ENCODE measurements at regions not wholly inside any gene's neighbourhood (a gene's known extent, or its start where the extent isn't known, plus 50 kb on each side); places are given as distances from the start of the nearest gene placed in this dataset.
A peak's percentile ranks its signal among the peaks of the same experiment; 100 is the strongest.

DNA sequence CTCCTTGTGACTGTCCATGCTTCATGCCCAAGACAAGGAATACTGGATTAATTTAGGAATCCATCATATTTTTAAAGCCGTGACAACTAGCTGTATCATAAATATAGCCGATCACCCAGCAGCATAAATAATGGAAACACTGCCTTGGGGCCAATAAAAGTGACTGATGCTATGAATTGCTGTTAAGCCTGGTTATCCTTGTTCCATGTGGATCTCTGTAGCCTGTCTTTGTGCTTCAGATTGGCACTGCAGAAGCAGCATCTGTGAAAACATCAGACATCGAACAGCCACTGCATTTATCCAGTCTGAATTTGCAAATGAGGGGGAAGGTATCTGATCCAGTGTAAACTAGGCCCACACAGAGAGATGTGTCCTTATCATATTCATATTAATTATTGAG, 1181.8 kb downstream of the SORCS1 start:
- DNase-seq (ENCODE audit: low read depth): no peak

GRCh38 chr10:105981679-105982078, 1182.8 kb downstream of the SORCS1 start:
- DNase-seq (ENCODE audit: low read depth): no peak

DNA sequence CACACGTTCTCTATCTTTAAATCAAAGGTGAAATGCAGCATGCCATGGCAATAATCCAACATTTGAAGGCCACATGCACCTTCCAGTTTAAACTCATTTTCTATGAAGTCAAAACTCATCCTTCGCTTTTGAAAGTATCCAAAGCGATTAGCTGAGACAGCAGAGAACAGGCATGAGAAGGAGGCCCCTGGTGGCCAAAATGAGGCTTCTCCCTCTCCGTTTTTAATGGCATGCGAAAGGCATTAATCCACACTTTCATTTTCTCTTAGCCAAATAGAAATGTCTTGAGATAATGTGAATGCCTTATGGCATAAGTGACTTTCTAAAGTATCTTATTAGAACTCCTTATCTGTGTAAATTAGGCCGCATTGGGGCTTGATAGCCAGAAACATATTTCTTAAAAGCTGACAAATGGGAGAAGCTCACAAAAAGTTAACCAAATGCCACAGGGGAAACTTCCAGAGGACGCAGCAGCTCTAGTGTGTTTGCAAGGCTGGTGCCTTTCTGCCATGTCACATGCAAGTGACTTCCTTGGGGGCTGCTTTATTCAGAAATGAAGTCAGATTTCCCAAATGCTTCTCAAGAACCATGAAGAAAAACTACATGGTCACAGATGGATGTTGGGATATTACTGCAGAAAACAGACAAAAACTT, 1189.6 kb downstream of the SORCS1 start:
- DNase-seq (ENCODE audit: low read depth): peak; percentile 10

DNA sequence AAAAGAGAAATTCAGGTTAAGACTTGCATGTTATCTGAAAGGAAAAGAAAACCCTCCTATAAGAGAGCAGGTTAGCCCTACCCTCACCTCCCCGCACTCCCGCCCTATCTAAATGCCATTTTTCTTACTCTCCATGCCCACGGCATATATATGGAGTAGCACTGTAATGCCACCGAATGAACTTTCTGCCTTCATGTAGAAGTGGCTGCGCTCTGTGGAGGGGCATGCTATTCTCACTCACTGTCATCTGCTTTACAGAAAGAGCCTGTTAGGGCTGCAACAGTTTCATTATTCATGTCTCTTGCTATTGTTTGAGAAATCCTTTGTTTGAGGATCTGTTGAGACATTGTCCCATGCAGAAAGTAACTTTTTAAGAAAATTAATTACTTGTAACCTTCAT, 1190.6 kb downstream of the SORCS1 start:
- no peak for DNase-seq (ENCODE audit: low read depth)

DNA sequence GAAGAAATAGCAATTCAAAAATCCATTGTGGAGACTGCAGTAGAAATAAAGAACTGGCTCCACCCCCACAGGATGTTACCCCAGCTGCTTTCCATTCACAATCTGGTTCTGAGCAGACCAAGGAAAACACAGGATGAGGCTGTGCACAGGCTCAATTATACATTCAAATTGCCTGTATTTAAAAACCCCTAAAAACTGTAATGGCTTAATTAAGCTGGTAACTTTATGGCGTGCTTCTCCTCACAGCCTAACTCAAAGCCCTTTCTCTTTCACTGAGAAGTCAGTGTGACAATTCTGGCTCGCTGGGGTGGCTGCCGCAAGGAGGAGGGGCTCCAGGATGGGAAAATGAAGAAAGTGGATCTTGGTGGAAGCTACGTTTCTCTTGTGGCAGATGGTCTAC, 1191.1 kb downstream of the SORCS1 start:
- no peak for DNase-seq (ENCODE audit: low read depth)

GRCh38 chr10:105971460-105971859, 1193.0 kb downstream of the SORCS1 start:
- no peak for DNase-seq (ENCODE audit: low read depth)

- DNase-seq (ENCODE audit: low read depth): no peak
Observed at GRCh38 chr10:105969884-105970377, 1194.6 kb downstream of the SORCS1 start.

- DNase-seq (ENCODE audit: low read depth): no peak
Observed at GRCh38 chr10:105968666-105969065, 1195.8 kb downstream of the SORCS1 start.

GRCh38 chr10:105967256-105967655, 1197.2 kb downstream of the SORCS1 start:
- DNase-seq (ENCODE audit: low read depth): no peak

DNA sequence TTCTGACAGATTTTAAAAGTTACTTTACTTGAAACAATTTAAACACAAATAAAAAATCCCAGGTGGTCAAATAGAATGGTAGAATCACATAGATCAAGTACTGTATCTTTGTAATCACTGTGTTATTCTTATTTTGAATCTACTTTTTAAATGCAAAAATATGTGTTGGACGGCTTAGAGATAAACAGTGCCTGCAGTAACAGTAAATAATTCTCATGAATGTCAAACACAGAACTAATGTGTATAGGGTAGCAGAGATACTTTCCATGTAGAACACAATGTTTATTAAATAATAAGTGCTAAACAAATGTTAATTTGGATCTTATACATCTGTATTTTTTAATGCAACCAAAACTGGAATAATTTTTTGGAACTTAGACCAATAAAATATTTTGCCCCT, 1199.4 kb downstream of the SORCS1 start:
- no peak for DNase-seq (ENCODE audit: low read depth)

- DNase-seq (ENCODE audit: low read depth): no peak
Observed at GRCh38 chr10:105964009-105964408, 1200.5 kb downstream of the SORCS1 start.

DNA sequence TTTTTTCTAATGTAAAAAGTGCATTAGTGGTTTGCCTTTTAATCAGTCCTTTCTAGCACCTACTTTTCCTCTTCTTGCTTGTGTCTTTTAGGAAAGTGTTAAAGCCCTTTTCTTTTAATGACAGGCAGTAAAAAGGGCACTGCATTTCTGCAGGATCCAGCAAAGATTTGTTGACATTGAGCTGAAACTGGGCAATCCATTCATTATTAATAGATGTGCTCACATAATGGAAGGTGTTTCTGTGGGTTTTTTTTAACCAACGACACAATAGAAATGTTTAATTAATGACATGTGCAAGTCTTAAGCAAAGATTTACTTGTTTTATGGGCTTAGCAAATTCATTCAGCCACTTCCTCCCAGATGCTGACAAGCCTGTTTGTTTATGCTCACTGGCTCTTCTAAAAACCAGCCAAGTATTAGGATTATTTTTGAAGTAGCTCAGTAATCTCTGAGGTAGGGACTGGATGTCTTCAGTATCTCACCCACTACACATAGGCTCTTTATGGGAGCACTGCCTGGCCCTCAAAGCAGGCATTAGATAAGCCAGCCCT, 1201.1 kb downstream of the SORCS1 start:
- no peak for DNase-seq (ENCODE audit: low read depth)

DNA sequence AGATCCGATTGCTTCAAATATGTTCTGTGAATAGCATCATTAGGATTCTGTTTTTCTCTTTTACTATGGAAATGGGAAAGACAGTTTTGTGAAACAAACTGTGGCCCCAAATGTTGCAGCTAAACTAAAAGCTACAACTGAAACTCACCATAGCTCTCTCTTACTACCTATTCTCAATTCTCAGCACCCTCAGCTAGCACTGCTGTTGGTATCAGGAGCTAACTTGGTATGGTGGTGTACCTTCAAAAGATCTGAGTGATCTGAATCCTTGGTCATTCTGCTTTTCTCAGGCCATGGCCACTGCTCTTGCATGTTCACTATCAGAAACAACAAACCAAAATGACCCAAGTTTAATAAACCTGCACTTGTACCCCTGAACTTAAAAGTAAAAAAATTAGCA, 1208.0 kb downstream of the SORCS1 start:
- no peak for DNase-seq (ENCODE audit: low read depth)

DNA sequence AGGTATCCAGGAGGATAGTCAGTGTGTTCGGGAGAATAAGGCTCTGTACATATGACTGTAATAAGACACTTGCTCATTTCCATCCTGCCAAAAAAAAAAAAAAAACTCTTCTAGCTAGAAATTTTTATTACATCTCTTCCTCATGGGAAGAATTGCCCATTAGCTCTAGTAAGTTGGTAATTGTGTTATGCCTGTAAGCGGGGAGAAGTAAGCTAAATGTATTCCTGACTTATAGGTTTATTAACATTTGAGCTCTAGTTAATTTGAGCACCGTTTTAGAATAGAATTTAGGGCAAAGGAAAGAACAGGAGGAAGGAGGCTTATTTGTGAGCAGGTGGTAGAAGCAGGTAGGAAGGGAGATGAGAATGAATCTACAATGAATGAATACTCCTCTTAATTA, 1210.6 kb downstream of the SORCS1 start:
- DNase-seq (ENCODE audit: low read depth): no peak

GRCh38 chr10:105953056-105953455, 1211.5 kb downstream of the SORCS1 start:
- DNase-seq (ENCODE audit: low read depth): no peak

DNA sequence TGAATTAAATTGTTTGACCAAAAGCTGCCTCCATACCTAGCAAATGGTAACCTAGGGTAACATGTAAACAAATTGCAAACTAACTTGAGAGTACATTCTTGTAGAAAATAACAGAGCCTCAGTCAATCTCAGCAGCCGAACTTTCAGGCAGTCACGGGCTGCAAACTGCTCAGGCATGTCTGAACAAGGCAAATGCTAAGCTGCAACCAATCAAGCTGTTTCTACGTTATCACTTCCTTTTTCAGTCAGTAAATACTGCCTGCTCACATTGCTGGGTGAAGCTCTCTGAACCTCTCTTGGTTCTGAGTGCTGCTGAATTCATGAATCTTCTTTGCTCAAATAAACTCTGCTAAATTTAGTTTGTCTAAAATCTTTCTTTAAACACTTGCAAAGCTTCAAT, 1212.4 kb downstream of the SORCS1 start:
- peak; percentile 3 for DNase-seq (ENCODE audit: low read depth)

GRCh38 chr10:105950410-105950809, 1214.1 kb downstream of the SORCS1 start:
- DNase-seq (ENCODE audit: low read depth): peak; percentile 28

DNA sequence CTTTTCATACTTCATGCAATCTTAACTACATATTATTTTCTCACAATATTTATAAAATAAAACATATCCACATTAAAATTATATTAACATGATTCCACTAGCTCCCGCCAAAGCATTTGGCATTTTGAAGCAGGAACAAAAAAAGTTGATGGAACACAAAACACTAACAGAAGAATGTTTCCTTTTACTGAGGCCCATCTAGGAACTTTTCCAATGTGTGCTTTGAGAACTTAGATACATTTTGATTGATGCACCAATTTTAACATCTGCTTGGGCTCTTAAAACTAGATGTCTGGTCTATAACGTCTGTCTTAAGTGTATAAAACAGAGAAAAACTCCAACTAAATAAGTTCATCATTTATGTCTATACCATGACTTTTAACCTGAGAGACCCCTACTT, 1214.8 kb downstream of the SORCS1 start:
- DNase-seq (ENCODE audit: low read depth): no peak

- no peak for DNase-seq (ENCODE audit: low read depth)
Observed at GRCh38 chr10:105925045-105925785, 1239.3 kb downstream of the SORCS1 start.

DNA sequence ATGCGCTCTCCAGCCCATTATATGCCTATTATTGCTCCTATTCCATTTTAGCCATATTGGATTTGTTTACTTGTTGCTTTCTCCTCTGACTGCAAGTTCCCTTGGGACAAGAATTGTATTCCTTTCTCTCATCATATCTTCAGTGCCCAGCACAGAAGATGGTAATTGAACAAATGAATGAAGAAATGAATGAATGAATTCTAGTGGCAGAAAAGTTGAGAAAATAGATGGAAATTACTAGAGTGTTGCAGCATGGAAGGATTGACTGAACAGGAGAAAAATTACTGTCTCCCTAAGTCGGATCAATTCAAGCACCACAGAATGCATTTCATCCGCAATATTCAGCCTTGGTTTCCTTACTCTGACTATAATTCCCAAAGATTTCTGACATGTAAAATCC, 1243.2 kb downstream of the SORCS1 start:
- no peak for DNase-seq (ENCODE audit: low read depth)

DNA sequence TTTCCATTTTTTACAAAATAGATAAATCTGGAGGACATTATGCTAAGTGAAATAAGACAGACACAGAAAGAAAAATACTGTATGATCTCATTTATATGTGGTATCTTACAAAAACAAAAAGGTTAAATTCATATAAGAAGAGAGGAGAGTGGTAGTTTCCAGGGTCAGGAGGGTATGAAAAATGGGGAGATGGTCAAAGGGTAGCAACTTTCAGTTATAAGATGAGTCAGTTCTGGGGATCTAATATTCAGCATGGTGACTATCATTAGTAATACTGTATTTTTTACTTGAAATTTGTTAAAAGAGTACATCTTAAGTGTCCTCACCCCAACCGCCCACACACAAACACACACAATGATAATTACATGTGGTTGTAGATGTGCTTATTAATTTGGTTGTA, 1250.1 kb downstream of the SORCS1 start:
- no peak for DNase-seq (ENCODE audit: low read depth)

- DNase-seq (ENCODE audit: low read depth): no peak
Observed at GRCh38 chr10:105908701-105909100, 1255.8 kb downstream of the SORCS1 start.

- no peak for DNase-seq (ENCODE audit: low read depth)
Observed at GRCh38 chr10:105885495-105885894, 1244.4 kb downstream of the SORCS3 start.

All from stromal cell of bone marrow (primary cell).